Astrocyte of the spinal cord (primary cell): ENCODE measurements at regions not wholly inside any gene's neighbourhood (a gene's known extent, or its start where the extent isn't known, plus 50 kb on each side); places are given as distances from the start of the nearest gene placed in this dataset.

Experiments
- DNase-seq: peaks from one replicate; pipeline ENCODE4 v3.0.0; 2011; ENCODE audit warnings: low read depth, low spot score
- H3K4me3 ChIP-seq: 2 replicates; pipeline ENCODE4 v1.5.1; 2011; ENCODE audit warnings: low read depth, mild to moderate bottlenecking, low read length, moderate library complexity
- in situ Hi-C: cut with HindIII; loops from 2 replicates; pipeline ENCODE4 v1.10.0; 2017; ENCODE audit warnings: low sequenced_read_pairs
- TF ChIP-seq, protein P1 (sequence below): IDR thresholded peaks from 2 replicates; pipeline ENCODE4 v1.5.1; 2012; ENCODE audit warnings: low read depth, mild to moderate bottlenecking, low read length, inconsistent platforms

GRCh38 chr10:117931078-117931477 lies 115.7 kb downstream of the RAB11FIP2 start:
- in situ Hi-C loops, result no loop called here
- TF ChIP-seq, protein P1, sequence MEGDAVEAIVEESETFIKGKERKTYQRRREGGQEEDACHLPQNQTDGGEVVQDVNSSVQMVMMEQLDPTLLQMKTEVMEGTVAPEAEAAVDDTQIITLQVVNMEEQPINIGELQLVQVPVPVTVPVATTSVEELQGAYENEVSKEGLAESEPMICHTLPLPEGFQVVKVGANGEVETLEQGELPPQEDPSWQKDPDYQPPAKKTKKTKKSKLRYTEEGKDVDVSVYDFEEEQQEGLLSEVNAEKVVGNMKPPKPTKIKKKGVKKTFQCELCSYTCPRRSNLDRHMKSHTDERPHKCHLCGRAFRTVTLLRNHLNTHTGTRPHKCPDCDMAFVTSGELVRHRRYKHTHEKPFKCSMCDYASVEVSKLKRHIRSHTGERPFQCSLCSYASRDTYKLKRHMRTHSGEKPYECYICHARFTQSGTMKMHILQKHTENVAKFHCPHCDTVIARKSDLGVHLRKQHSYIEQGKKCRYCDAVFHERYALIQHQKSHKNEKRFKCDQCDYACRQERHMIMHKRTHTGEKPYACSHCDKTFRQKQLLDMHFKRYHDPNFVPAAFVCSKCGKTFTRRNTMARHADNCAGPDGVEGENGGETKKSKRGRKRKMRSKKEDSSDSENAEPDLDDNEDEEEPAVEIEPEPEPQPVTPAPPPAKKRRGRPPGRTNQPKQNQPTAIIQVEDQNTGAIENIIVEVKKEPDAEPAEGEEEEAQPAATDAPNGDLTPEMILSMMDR, result no peak
- DNase-seq, result no peak
- H3K4me3 ChIP-seq, result no peak overlapping the region

GRCh38 chr10:117933036-117933435 lies 113.7 kb downstream of the RAB11FIP2 start:
- H3K4me3 ChIP-seq, result no peak overlapping the region
- in situ Hi-C loops, result no loop called here
- no peak for DNase-seq
- TF ChIP-seq, protein P1, result no peak

- in situ Hi-C loops, result no loop called here
- TF ChIP-seq, protein P1, result no peak
- no peak overlapping the region for H3K4me3 ChIP-seq
- no peak for DNase-seq
These were observed 112.3 kb downstream of the RAB11FIP2 start for GRCh38 chr10:117934477-117934876.

DNA sequence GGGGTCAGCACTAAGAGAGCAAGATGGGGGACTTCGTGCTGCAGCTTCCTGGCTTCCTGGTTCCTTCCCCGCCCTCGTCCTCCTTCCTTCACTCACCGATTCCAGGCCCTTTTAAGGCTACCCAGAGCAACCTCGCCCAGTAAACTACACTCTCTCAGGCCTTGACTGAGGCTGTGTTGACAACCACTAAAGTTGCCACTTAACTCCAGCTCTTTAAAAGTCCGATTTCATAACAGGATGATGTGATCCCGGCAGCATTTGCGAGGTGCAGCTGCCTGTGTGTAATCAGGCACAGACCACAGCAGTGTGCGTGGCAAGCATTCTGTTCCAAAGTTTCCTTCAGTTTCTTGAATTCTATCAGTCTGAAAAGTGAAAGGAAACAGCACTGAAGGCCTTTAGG lies 110.6 kb downstream of the RAB11FIP2 start:
- no peak for DNase-seq

DNA sequence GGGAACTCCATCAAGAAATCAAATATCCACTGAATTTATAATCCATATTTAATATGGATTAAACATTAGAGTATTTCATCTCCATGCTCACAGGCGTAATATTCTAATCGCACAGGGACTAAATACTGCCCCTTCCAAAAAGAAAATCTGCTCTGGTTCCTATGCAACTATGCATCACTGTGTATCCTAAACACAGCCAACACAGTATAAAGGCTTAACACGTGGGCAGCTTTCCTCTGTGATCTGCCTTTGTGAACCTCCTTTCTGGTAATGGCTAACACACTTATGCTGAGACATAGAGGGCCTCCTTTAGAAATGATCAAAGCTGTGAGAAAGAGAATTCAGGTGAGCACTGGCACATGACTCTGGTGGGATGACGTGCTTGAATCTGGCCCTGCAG lies 110.2 kb downstream of the RAB11FIP2 start:
- in situ Hi-C loops, result no loop called here
- DNase-seq, result no peak
- H3K4me3 ChIP-seq, result no peak overlapping the region
- TF ChIP-seq, protein P1, result no peak

More for the DNA sequence above, 110.6 kb downstream of the RAB11FIP2 start:
- in situ Hi-C loops, result no loop called here
- H3K4me3 ChIP-seq, result no peak overlapping the region
- TF ChIP-seq, protein P1, result no peak

GRCh38 chr10:117936976-117937375 lies 109.8 kb downstream of the RAB11FIP2 start:
- in situ Hi-C loops, result no loop called here
- no peak overlapping the region for H3K4me3 ChIP-seq
- TF ChIP-seq, protein P1, result no peak
- DNase-seq, result no peak

- no peak overlapping the region for H3K4me3 ChIP-seq
- no peak for DNase-seq
- in situ Hi-C loops, result no loop called here
- TF ChIP-seq, protein P1, result no peak
These were observed 108.6 kb downstream of the RAB11FIP2 start for GRCh38 chr10:117938104-117938503.
